Stomach (tissue), 4 donors: ENCODE measurements at regions not wholly inside any gene's neighbourhood (a gene's known extent, or its start where the extent isn't known, plus 50 kb on each side); places are given as distances from the start of the nearest gene placed in this dataset.

Source experiments
- POLR2A ChIP-seq, 4 donors: fragments of 450-650 bp; IDR thresholded peaks; one replicate each; pipeline ENCODE4 v1.6.1; 2016; ENCODE audit warnings: antibody characterized with exemption in 4 of 4, control low read depth in 2 of 4, mild to moderate bottlenecking in 1 of 4, moderate library complexity in 1 of 4
- POLR2AphosphoS5 ChIP-seq, 3 donors: sonication (generic); formaldehyde crosslinking; IDR thresholded peaks; one replicate each; pipeline ENCODE4 v1.6.1; 2016; ENCODE audit warnings: antibody characterized with exemption in 3 of 3
- TF ChIP-seq, protein P1 (sequence below), 7 experiments: fragments of 450-650 bp in 4 of 7; fragments of 200-600 bp in 3 of 7; sonication (generic) in 3 of 7; IDR thresholded peaks; one replicate each; pipeline ENCODE4 v1.5.1; 2016 to 2019; ENCODE audit warnings: antibody characterized with exemption in 7 of 7, control low read depth in 2 of 7, mild to moderate bottlenecking in 1 of 7

DNA sequence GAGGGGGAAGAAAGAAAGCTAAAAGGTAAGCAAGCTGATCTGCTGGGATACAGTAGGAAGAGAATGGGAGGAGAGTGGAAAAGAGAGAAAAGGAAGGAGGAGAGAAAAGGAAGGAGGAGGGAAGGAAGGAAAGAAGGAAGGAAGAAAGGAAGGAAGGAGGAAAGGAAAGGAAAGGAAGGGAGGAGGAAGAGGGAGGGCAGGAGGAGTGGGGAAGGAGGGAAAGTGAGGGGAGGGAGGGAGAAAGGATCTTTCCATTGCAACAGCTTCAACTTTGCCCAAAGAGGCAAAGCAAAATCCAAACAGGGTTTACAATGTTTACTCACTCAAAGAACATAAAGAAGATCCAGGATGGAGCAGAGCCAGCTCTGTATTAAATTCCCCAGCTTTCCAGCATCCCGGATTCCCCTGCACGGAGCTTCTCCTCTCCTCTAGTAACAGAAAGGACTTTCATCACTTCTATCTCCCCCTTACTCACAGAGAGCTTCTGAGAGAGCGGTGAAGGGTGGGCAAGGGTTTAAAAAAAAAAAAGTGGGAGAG, 494.2 kb upstream of the PROK2 start:
- TF ChIP-seq POLR2A (IDR thresholded peaks at IDR 0.05), result no peak
- TF ChIP-seq, protein P1, sequence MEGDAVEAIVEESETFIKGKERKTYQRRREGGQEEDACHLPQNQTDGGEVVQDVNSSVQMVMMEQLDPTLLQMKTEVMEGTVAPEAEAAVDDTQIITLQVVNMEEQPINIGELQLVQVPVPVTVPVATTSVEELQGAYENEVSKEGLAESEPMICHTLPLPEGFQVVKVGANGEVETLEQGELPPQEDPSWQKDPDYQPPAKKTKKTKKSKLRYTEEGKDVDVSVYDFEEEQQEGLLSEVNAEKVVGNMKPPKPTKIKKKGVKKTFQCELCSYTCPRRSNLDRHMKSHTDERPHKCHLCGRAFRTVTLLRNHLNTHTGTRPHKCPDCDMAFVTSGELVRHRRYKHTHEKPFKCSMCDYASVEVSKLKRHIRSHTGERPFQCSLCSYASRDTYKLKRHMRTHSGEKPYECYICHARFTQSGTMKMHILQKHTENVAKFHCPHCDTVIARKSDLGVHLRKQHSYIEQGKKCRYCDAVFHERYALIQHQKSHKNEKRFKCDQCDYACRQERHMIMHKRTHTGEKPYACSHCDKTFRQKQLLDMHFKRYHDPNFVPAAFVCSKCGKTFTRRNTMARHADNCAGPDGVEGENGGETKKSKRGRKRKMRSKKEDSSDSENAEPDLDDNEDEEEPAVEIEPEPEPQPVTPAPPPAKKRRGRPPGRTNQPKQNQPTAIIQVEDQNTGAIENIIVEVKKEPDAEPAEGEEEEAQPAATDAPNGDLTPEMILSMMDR (IDR thresholded peaks at IDR 0.05), result no peak
- TF ChIP-seq POLR2AphosphoS5 (IDR thresholded peaks at IDR 0.05), result no peak
